ENCODE measurements at regions not wholly inside any gene's neighbourhood (a gene's known extent, or its start where the extent isn't known, plus 50 kb on each side); places are given as distances from the start of the nearest gene placed in this dataset.

DNA sequence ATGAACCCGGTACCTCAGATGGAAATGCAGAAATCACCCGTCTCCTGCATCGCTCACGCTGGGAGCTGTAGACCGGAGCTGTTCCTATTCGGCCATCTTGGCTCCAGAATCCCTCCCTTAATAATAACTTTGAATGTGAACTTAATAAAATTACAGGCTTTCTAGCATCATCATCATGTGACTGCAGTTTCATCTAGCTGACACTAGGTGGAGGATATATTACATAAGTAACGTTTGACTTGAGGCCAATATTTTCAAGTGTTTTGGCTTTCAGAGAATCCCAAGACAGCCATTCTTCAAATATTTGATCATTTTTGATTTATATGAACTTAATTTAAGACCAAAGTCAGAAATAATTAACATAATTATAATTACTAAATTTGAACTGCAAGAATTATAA is 474.9 kb upstream of the CDH10 start:
- H3K4me3 ChIP-seq (ENCODE audit: low read depth, low read length): no peak overlapping the region
- no peak overlapping the region for H3K27ac ChIP-seq (ENCODE audit: low read depth, low read length)
- H3K9me3 ChIP-seq (ENCODE audit: control insufficient read depth, insufficient read depth, low read length): peaks cover 6% of the 10 kb centered on the region
- TF ChIP-seq, protein P1, sequence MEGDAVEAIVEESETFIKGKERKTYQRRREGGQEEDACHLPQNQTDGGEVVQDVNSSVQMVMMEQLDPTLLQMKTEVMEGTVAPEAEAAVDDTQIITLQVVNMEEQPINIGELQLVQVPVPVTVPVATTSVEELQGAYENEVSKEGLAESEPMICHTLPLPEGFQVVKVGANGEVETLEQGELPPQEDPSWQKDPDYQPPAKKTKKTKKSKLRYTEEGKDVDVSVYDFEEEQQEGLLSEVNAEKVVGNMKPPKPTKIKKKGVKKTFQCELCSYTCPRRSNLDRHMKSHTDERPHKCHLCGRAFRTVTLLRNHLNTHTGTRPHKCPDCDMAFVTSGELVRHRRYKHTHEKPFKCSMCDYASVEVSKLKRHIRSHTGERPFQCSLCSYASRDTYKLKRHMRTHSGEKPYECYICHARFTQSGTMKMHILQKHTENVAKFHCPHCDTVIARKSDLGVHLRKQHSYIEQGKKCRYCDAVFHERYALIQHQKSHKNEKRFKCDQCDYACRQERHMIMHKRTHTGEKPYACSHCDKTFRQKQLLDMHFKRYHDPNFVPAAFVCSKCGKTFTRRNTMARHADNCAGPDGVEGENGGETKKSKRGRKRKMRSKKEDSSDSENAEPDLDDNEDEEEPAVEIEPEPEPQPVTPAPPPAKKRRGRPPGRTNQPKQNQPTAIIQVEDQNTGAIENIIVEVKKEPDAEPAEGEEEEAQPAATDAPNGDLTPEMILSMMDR (IDR thresholded peaks at IDR 0.05; ENCODE audit: low read depth, low read length): peak; percentile 14; the same call in 1 of the 2 replicates
- DNase-seq (ENCODE audit: low read depth, low spot score): no peak
- CTCF ChIA-PET: interaction anchor here (0.6 kb wide), 1 partner anchor 120 kb away, joined by 3 read pairs; no protein-coding TSS in a partner anchor
- POLR2A ChIA-PET: no interaction called here
- H3K27me3 ChIP-seq (ENCODE audit: control insufficient read depth, insufficient read depth, low read length): no peaks in the 10 kb centered on the region

GRCh38 chr5:25107853-25108252 is 463.1 kb upstream of the CDH10 start:
- DNase-seq (ENCODE audit: low read depth, low spot score): no peak

GRCh38 chr5:25099538-25099937 is 454.8 kb upstream of the CDH10 start:
- H3K4me3 ChIP-seq (ENCODE audit: low read depth, low read length): no peak overlapping the region
- peaks cover 10% of the 10 kb centered on the region; the same call in 1 of the 2 replicates for H3K9me3 ChIP-seq (ENCODE audit: control insufficient read depth, insufficient read depth, low read length)
- DNase-seq (ENCODE audit: low read depth, low spot score): no peak
- ChIA-PET CTCF (no interaction called here), POLR2A (no interaction called here)
- no peak overlapping the region for H3K27ac ChIP-seq (ENCODE audit: low read depth, low read length)
- no peaks in the 10 kb centered on the region for H3K27me3 ChIP-seq (ENCODE audit: control insufficient read depth, insufficient read depth, low read length)
- TF ChIP-seq, protein P1 (IDR thresholded peaks at IDR 0.05; ENCODE audit: low read depth, low read length): no peak

More at GRCh38 chr5:25107853-25108252, 463.1 kb upstream of the CDH10 start:
- TF ChIP-seq, protein P1 (IDR thresholded peaks at IDR 0.05; ENCODE audit: low read depth, low read length): no peak
- CTCF ChIA-PET: no interaction called here
- POLR2A ChIA-PET: no interaction called here
- Histone ChIP-seq H3K4me3 (ENCODE audit: low read depth, low read length) (no peak overlapping the region), H3K27me3 (ENCODE audit: control insufficient read depth, insufficient read depth, low read length) (no peaks in the 10 kb centered on the region), H3K27ac (ENCODE audit: low read depth, low read length) (no peak overlapping the region), H3K9me3 (ENCODE audit: control insufficient read depth, insufficient read depth, low read length) (peaks cover 4% of the 10 kb centered on the region; the same call in 1 of the 2 replicates)

DNA sequence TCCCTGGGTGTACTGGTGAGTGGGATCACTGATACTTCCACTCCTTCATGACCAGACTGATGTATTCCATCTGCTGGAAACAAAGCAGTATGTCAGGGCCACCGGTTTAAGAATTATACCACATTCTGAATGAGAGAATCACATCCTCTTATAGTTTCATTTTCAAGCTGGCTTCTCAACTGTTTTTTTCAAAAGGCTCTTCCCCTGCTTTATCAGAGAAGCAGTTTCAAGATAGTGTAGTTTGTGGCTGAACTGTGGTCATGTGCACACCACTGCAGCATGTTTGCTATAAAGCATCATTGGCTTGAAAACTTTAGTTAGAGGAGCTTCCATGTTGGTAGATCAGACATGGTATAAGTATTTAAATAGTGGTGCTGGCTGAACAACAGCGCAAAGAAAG is 450.5 kb upstream of the CDH10 start:
- POLR2A ChIA-PET: no interaction called here
- H3K27ac ChIP-seq (ENCODE audit: low read depth, low read length): no peak overlapping the region
- CTCF ChIA-PET: no interaction called here
- no peak overlapping the region for H3K4me3 ChIP-seq (ENCODE audit: low read depth, low read length)
- DNase-seq (ENCODE audit: low read depth, low spot score): no peak
- H3K27me3 ChIP-seq (ENCODE audit: control insufficient read depth, insufficient read depth, low read length): no peaks in the 10 kb centered on the region
- peaks cover 3% of the 10 kb centered on the region; the same call in 1 of the 2 replicates for H3K9me3 ChIP-seq (ENCODE audit: control insufficient read depth, insufficient read depth, low read length)
- TF ChIP-seq, protein P1 (IDR thresholded peaks at IDR 0.05; ENCODE audit: low read depth, low read length): no peak

- Histone ChIP-seq H3K27me3 (ENCODE audit: control insufficient read depth, insufficient read depth, low read length) (no peaks in the 10 kb centered on the region), H3K9me3 (ENCODE audit: control insufficient read depth, insufficient read depth, low read length) (peaks cover 2% of the 10 kb centered on the region; the same call in 1 of the 2 replicates), H3K27ac (ENCODE audit: low read depth, low read length) (no peak overlapping the region), H3K4me3 (ENCODE audit: low read depth, low read length) (no peak overlapping the region)
- ChIA-PET POLR2A (no interaction called here), CTCF (no interaction called here)
- no peak for DNase-seq (ENCODE audit: low read depth, low spot score)
- TF ChIP-seq, protein P1 (IDR thresholded peaks at IDR 0.05; ENCODE audit: low read depth, low read length): no peak
Observed at GRCh38 chr5:25094219-25094618, 449.4 kb upstream of the CDH10 start.

Data from AG04450 (cell line).